B cell (primary cell): ENCODE measurements at regions not wholly inside any gene's neighbourhood (a gene's known extent, or its start where the extent isn't known, plus 50 kb on each side); places are given as distances from the start of the nearest gene placed in this dataset.

ENCODE experiments used
- ATAC-seq: fragments of 200-7000 bp; cut with Tn5 transposase; one replicate; pipeline ENCODE4 v1.10.0; 2021; ENCODE audit warnings: low read depth, mild to moderate bottlenecking, moderate number of reproducible peaks, moderate library complexity
- CTCF ChIA-PET: fragments of 350-600 bp; sonication (Branson Sonifier 250); formaldehyde crosslinking; loops from one replicate; lab custom pipeline; 2021; ENCODE audit warnings: antibody characterized with exemption, inconsistent platforms; lab: Charles Lee
- POLR2A ChIA-PET: fragments of 350-600 bp; sonication (Branson Sonifier 250); formaldehyde crosslinking; loops from one replicate; lab custom pipeline; 2021; ENCODE audit warnings: antibody characterized with exemption; lab: Charles Lee
- DNase-seq: peaks from one replicate; pipeline ENCODE4 v3.0.0; 2013
- H2AFZ ChIP-seq: 2 replicates; pipeline ENCODE4 v1.6.1; 2012; ENCODE audit warnings: mild to moderate bottlenecking, low read depth, low read length; ENCODE audit not compliant: insufficient read depth, poor library complexity, severe bottlenecking
- H3K27ac ChIP-seq, 2 donors: 1 replicate in 1 of 2; 2 replicates in 1 of 2; pipeline ENCODE4 v1.5.1; 2012 to 2013; ENCODE audit warnings: low read length in 2 of 2, mild to moderate bottlenecking in 2 of 2, moderate library complexity in 1 of 2
- H3K27me3 ChIP-seq, 4 experiments: fragments of 200-600 bp in 1 of 4; sonication (generic) in 1 of 4; replicated peaks in 1 of 4; 1 replicate in 2 of 4; 2 replicates in 2 of 4; pipeline versions ENCODE4 v1.6.1 to v1.7.0; 2013 to 2016; ENCODE audit warnings: low read length in 3 of 4, mild to moderate bottlenecking in 2 of 4, mixed read lengths in 1 of 4, moderate library complexity in 1 of 4; ENCODE audit not compliant: insufficient read depth in 4 of 4, control insufficient read depth in 3 of 4; ENCODE audit errors: control extremely low read depth in 1 of 4
- H3K36me3 ChIP-seq, 2 experiments: replicated peaks in 1 of 2; 1 replicate in 1 of 2; 2 replicates in 1 of 2; pipeline versions ENCODE4 v1.6.1 to v1.7.1; 2013; ENCODE audit warnings: low read length in 1 of 2; ENCODE audit not compliant: insufficient read depth in 2 of 2, control insufficient read depth in 1 of 2; ENCODE audit errors: control extremely low read depth in 1 of 2, extremely low read depth in 1 of 2
- H3K4me1 ChIP-seq, 2 donors: fragments of 200-600 bp in 1 of 2; sonication (generic) in 1 of 2; 1 replicate in 1 of 2; 2 replicates in 1 of 2; pipeline versions ENCODE4 v1.5.1 to v1.6.1; 2013 to 2017; ENCODE audit warnings: low read length in 2 of 2; ENCODE audit not compliant: control insufficient read depth in 2 of 2, insufficient read depth in 2 of 2
- H3K4me2 ChIP-seq: replicated peaks from 2 replicates; pipeline ENCODE3; 2012; ENCODE audit warnings: mild to moderate bottlenecking, low read depth, low read length; ENCODE audit not compliant: poor library complexity, severe bottlenecking
- H3K4me3 ChIP-seq, 5 experiments: fragments of 200-600 bp in 1 of 5; sonication (generic) in 1 of 5; 1 replicate in 3 of 5; 2 replicates in 2 of 5; pipeline versions ENCODE4 v1.5.1 to v1.7.0; 2011 to 2016; ENCODE audit warnings: low read length in 4 of 5, mild to moderate bottlenecking in 4 of 5, low read depth in 2 of 5, control low read depth in 1 of 5, moderate library complexity in 1 of 5; ENCODE audit not compliant: insufficient read depth in 1 of 5; ENCODE audit errors: control extremely low read depth in 1 of 5, extremely low read depth in 1 of 5
- H3K79me2 ChIP-seq: fragments of 200-600 bp; sonication (generic); one replicate; pipeline ENCODE4 v1.6.0; 2016; ENCODE audit warnings: low read length; ENCODE audit not compliant: control insufficient read depth, insufficient read depth
- H3K9ac ChIP-seq: fragments of 200-600 bp; sonication (generic); 2 replicates; pipeline ENCODE4 v1.6.1; 2017; ENCODE audit warnings: mild to moderate bottlenecking, low read length, moderate library complexity
- H3K9me3 ChIP-seq, 3 donors: one replicate each; pipeline versions ENCODE4 v1.6.1 to v1.7.1; 2013; ENCODE audit warnings: low read length in 2 of 3; ENCODE audit not compliant: control insufficient read depth in 2 of 3, insufficient read depth in 1 of 3; ENCODE audit errors: control extremely low read depth in 1 of 3
- H4K20me1 ChIP-seq: 2 replicates; pipeline ENCODE4 v1.6.0; 2012; ENCODE audit warnings: mild to moderate bottlenecking, low read length; ENCODE audit not compliant: insufficient read depth, control insufficient read depth, poor library complexity, severe bottlenecking
- H3K27ac Mint-ChIP-seq: one replicate; pipeline ENCODE4 v1.8.0; 2021; ENCODE audit warnings: mixed read lengths
- H3K27me3 Mint-ChIP-seq: one replicate; pipeline ENCODE4 v1.8.0; 2021; ENCODE audit warnings: mixed read lengths
- H3K4me1 Mint-ChIP-seq: one replicate; pipeline ENCODE4 v1.8.0; 2021; ENCODE audit warnings: mixed read lengths
- H3K4me3 Mint-ChIP-seq: one replicate; pipeline ENCODE4 v1.8.0; 2021; ENCODE audit warnings: mixed read lengths
- H3K9me3 Mint-ChIP-seq: one replicate; pipeline ENCODE4 v1.8.0; 2022; ENCODE audit warnings: mixed read lengths; ENCODE audit not compliant: insufficient read depth
- EZH2 ChIP-seq: IDR thresholded peaks from 2 replicates; pipeline ENCODE4 v1.6.1; 2012; ENCODE audit warnings: borderline replicate concordance, low read depth, mild to moderate bottlenecking, moderate library complexity, low read length; ENCODE audit not compliant: insufficient read depth, poor library complexity, severe bottlenecking
- WGBS: methylation state at CpG from one replicate; pipeline ENCODE4 v1.1.5; 2013; ENCODE audit warnings: missing lambda C conversion rate; ENCODE audit not compliant: insufficient coverage; 5-methylcytosine and 5-hydroxymethylcytosine counted together
- intact Hi-C: fragments of 100-400 bp; cut with micrococcal nuclease; formaldehyde crosslinking; loops from one replicate; pipeline ENCODE4 v1.10.0; 2022
- TF ChIP-seq, protein P1 (sequence below): fragments of 200-600 bp; IDR thresholded peaks from one replicate; pipeline ENCODE4 v1.8.0; 2022; ENCODE audit warnings: antibody characterized with exemption, mild to moderate bottlenecking

DNA sequence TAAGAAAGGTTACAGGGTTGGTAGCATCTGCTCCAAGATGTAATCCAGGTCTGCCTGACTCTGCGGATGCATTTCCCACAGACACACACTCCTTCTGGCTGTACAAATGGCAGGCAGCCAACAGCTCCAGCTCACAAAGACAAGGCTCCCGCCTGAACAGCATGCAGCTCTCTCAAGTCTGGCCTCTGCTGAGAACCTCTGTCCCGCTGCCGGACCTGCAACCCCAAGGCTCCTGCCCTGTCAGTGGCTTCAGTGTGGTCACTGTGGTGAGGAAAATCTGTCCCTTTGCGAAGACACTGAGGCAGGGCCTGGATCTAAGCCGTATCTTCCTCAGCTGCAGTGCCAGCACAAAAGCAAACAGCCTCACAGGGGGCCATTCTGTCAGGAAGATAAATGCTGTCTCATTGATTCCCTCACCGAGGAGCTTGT is 469.3 kb upstream of the MEX3C start:
- Histone ChIP-seq H3K9me3 (no peaks in the 10 kb centered on the region), H3K27me3 (peaks cover 0 to 12% (median 1%) of the 10 kb centered on the region in 4 experiments), H3K79me2 (no peaks in the 10 kb centered on the region), H4K20me1 (no peaks in the 10 kb centered on the region), H3K4me1 (peaks cover 0 to 3% of the 10 kb centered on the region in 2 donors), H3K9ac (no peak overlapping the region), H3K4me2 (no peak overlapping the region), H3K36me3 (no peaks in the 10 kb centered on the region), H3K27ac (no peak overlapping the region), H3K4me3 (no peak overlapping the region), H2AFZ (no peak overlapping the region)
- H3K4me3 Mint-ChIP-seq = no peak overlapping the region
- no peak for ATAC-seq
- peaks cover 6% of the 10 kb centered on the region for H3K4me1 Mint-ChIP-seq
- ChIA-PET POLR2A (no interaction called here), CTCF (interaction anchor here (2.3 kb wide), 1 partner anchor 557 kb away, joined by 14 read pairs; no protein-coding TSS in a partner anchor)
- H3K27ac Mint-ChIP-seq = no peak overlapping the region
- 73% methylated on average over 7 of the region's 7 CpGs for WGBS
- H3K27me3 Mint-ChIP-seq = peaks cover 46% of the 10 kb centered on the region
- DNase-seq = no peak
- intact Hi-C loops = no loop called here
- H3K9me3 Mint-ChIP-seq = no peaks in the 10 kb centered on the region
- TF ChIP-seq EZH2 = no peak
- TF ChIP-seq, protein P1, sequence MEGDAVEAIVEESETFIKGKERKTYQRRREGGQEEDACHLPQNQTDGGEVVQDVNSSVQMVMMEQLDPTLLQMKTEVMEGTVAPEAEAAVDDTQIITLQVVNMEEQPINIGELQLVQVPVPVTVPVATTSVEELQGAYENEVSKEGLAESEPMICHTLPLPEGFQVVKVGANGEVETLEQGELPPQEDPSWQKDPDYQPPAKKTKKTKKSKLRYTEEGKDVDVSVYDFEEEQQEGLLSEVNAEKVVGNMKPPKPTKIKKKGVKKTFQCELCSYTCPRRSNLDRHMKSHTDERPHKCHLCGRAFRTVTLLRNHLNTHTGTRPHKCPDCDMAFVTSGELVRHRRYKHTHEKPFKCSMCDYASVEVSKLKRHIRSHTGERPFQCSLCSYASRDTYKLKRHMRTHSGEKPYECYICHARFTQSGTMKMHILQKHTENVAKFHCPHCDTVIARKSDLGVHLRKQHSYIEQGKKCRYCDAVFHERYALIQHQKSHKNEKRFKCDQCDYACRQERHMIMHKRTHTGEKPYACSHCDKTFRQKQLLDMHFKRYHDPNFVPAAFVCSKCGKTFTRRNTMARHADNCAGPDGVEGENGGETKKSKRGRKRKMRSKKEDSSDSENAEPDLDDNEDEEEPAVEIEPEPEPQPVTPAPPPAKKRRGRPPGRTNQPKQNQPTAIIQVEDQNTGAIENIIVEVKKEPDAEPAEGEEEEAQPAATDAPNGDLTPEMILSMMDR = no peak

DNA sequence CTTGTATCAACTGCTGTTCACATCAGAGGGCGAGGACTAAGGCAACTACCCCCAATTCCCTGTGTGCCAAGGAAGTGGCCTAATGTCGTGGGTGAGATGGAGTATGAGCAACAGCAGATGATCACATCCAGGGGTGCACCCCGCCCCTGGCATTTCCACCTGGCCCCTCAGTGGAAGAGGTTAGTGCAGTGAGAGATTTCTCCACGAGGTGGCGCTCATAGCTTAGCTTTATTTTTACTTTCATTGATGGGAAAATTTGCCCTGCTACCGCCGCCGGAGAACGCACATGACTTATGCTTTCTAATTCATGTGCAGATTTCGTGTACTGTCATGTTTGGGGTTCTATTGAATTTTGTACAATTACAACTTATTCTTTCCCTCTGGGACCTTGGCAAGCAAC is 470.6 kb upstream of the MEX3C start:
- no peak overlapping the region for H3K9ac ChIP-seq
- no peaks in the 10 kb centered on the region for H3K79me2 ChIP-seq
- H3K4me1 ChIP-seq = peaks cover 0 to 3% of the 10 kb centered on the region in 2 donors
- H3K4me3 Mint-ChIP-seq = no peak overlapping the region
- no peak overlapping the region for H3K4me3 ChIP-seq
- H2AFZ ChIP-seq = no peak overlapping the region
- intact Hi-C loops = no loop called here
- H3K4me2 ChIP-seq = no peak overlapping the region
- ATAC-seq (peak; percentile 39), DNase-seq (peak; percentile 42)
- peaks cover 6% of the 10 kb centered on the region for H3K4me1 Mint-ChIP-seq
- no peak for TF ChIP-seq EZH2
- TF ChIP-seq, protein P1 = peak; percentile 64
- no peaks in the 10 kb centered on the region for H3K9me3 Mint-ChIP-seq
- no peak overlapping the region for H3K27ac Mint-ChIP-seq
- H3K27ac ChIP-seq = no peak overlapping the region
- H3K36me3 ChIP-seq = no peaks in the 10 kb centered on the region
- POLR2A ChIA-PET = no interaction called here
- H3K27me3 ChIP-seq = peaks cover 0 to 12% (median 1%) of the 10 kb centered on the region in 4 experiments
- CTCF ChIA-PET = interaction anchor here (0.9 to 2.3 kb wide), 5 partner anchors 10 to 622 kb away, joined by 3 to 14 read pairs (median 5); no protein-coding TSS in a partner anchor
- H3K27me3 Mint-ChIP-seq = peaks cover 38% of the 10 kb centered on the region
- 17% methylated on average over 3 of the region's 10 CpGs for WGBS
- peaks cover 0 to 3% (median 0%) of the 10 kb centered on the region in 3 donors for H3K9me3 ChIP-seq
- no peaks in the 10 kb centered on the region for H4K20me1 ChIP-seq
